Fibroblast of lung (primary cell): ENCODE measurements at regions not wholly inside any gene's neighbourhood (a gene's known extent, or its start where the extent isn't known, plus 50 kb on each side); places are given as distances from the start of the nearest gene placed in this dataset.

ENCODE experiments used
- DNase-seq, 2 donors: peaks; one replicate each; pipeline versions ENCODE4 v3.0.0 to v3.0.0-alpha.2; 2010; ENCODE audit warnings: low read depth in 2 of 2
- H2AFZ ChIP-seq: 2 replicates; pipeline ENCODE4 v1.5.1; 2012; ENCODE audit warnings: low read length, control low read depth, inconsistent platforms
- H3K27ac ChIP-seq: 2 replicates; pipeline ENCODE4 v1.5.1; 2011; ENCODE audit warnings: low read length, control low read depth; ENCODE audit not compliant: insufficient read depth
- H3K27me3 ChIP-seq: 2 replicates; pipeline ENCODE4 v1.5.1; 2011; ENCODE audit warnings: mild to moderate bottlenecking, low read length; ENCODE audit not compliant: control insufficient read depth, insufficient read depth
- H3K36me3 ChIP-seq: 2 replicates; pipeline ENCODE4 v1.5.1; 2011; ENCODE audit warnings: low read length; ENCODE audit not compliant: control insufficient read depth, insufficient read depth
- H3K4me1 ChIP-seq: 2 replicates; pipeline ENCODE4 v1.5.1; 2011; ENCODE audit warnings: low read length; ENCODE audit not compliant: control insufficient read depth, insufficient read depth; ENCODE audit errors: extremely low read depth
- H3K4me2 ChIP-seq: 2 replicates; pipeline ENCODE4 v1.5.1; 2011; ENCODE audit warnings: low read length, control low read depth; ENCODE audit not compliant: insufficient read depth; ENCODE audit errors: extremely low read depth
- H3K4me3 ChIP-seq, 4 experiments: fragments of 200-600 bp in 1 of 4; sonication (generic) in 1 of 4; replicated peaks in 1 of 4; 2 replicates each; pipeline ENCODE4 v1.5.1; 2011 to 2016; ENCODE audit warnings: low read length in 4 of 4, low read depth in 3 of 4, mild to moderate bottlenecking in 3 of 4, control low read depth in 2 of 4, inconsistent platforms in 1 of 4, mixed read lengths in 1 of 4; ENCODE audit not compliant: insufficient read depth in 1 of 4; ENCODE audit errors: control extremely low read depth in 1 of 4
- H3K79me2 ChIP-seq: 2 replicates; pipeline ENCODE4 v1.5.1; 2012; ENCODE audit warnings: mild to moderate bottlenecking, low read length, inconsistent platforms; ENCODE audit not compliant: control insufficient read depth, insufficient read depth
- H3K9ac ChIP-seq: 2 replicates; pipeline ENCODE4 v1.5.1; 2011; ENCODE audit warnings: mild to moderate bottlenecking, low read length, control low read depth; ENCODE audit not compliant: insufficient read depth
- H3K9me3 ChIP-seq: 2 replicates; pipeline ENCODE4 v1.5.1; 2012; ENCODE audit warnings: low read depth, low read length; ENCODE audit not compliant: control insufficient read depth, insufficient read depth
- H4K20me1 ChIP-seq: 2 replicates; pipeline ENCODE4 v1.5.1; 2011; ENCODE audit warnings: low read length; ENCODE audit not compliant: control insufficient read depth, insufficient read depth; ENCODE audit errors: extremely low read depth
- CTCF ChIP-seq, 2 donors: IDR thresholded peaks in 1 of 2; conservative IDR thresholded peaks in 1 of 2; 1 replicate in 1 of 2; 2 replicates in 1 of 2; pipeline ENCODE4 v1.5.1; 2011 to 2012; ENCODE audit warnings: low read length in 2 of 2, control low read depth in 1 of 2, inconsistent platforms in 1 of 2, low read depth in 1 of 2, mild to moderate bottlenecking in 1 of 2
- EZH2 ChIP-seq: IDR thresholded peaks from 2 replicates; pipeline ENCODE4 v1.5.1; 2012; ENCODE audit warnings: low read length, control low read depth, mild to moderate bottlenecking; ENCODE audit errors: missing control alignments

GRCh38 chr6:9121549-9121948 lies 686.2 kb upstream of the SLC35B3 start:
- TF ChIP-seq CTCF (conservative IDR thresholded peaks at IDR 0.05 in 1 of 2, IDR thresholded peaks at IDR 0.05 in 1 of 2; ENCODE audit: low read depth in 1 of 2, low read length in 2 of 2) (no peak), EZH2 (no peak)
- peak; percentile 33 to 76 for DNase-seq
- Histone ChIP-seq H3K4me2 (no peak overlapping the region), H3K27me3 (no peaks in the 10 kb centered on the region), H3K9ac (no peak overlapping the region), H3K4me3 (no peak overlapping the region), H3K27ac (no peak overlapping the region), H3K79me2 (no peaks in the 10 kb centered on the region), H3K9me3 (no peaks in the 10 kb centered on the region), H3K4me1 (no peaks in the 10 kb centered on the region), H2AFZ (no peak overlapping the region), H3K36me3 (no peaks in the 10 kb centered on the region), H4K20me1 (no peaks in the 10 kb centered on the region)

GRCh38 chr6:9116026-9116425 lies 680.7 kb upstream of the SLC35B3 start:
- Histone ChIP-seq H2AFZ (peak overlapping the region; percentile 62), H3K4me3 (no peak overlapping the region), H3K4me1 (no peaks in the 10 kb centered on the region), H3K4me2 (peak overlapping the region; percentile 72), H3K36me3 (no peaks in the 10 kb centered on the region), H4K20me1 (no peaks in the 10 kb centered on the region), H3K9ac (no peak overlapping the region), H3K9me3 (no peaks in the 10 kb centered on the region), H3K27ac (peak overlapping the region; percentile 48), H3K79me2 (no peaks in the 10 kb centered on the region), H3K27me3 (no peaks in the 10 kb centered on the region)
- TF ChIP-seq EZH2: no peak
- TF ChIP-seq CTCF (conservative IDR thresholded peaks at IDR 0.05 in 1 of 2, IDR thresholded peaks at IDR 0.05 in 1 of 2; ENCODE audit: low read depth in 1 of 2, low read length in 2 of 2): no peak
- DNase-seq: peak; percentile 59 to 75

- no peak for DNase-seq
- TF ChIP-seq EZH2 (no peak), CTCF (conservative IDR thresholded peaks at IDR 0.05 in 1 of 2, IDR thresholded peaks at IDR 0.05 in 1 of 2; ENCODE audit: low read depth in 1 of 2, low read length in 2 of 2) (no peak)
- H3K4me2 ChIP-seq: no peak overlapping the region
These were observed 677.2 kb upstream of the SLC35B3 start for GRCh38 chr6:9112544-9112943.

More at GRCh38 chr6:9112544-9112943, 677.2 kb upstream of the SLC35B3 start:
- no peak overlapping the region for H2AFZ ChIP-seq
- H3K9ac ChIP-seq: no peak overlapping the region
- H3K27me3 ChIP-seq: no peaks in the 10 kb centered on the region
- H3K9me3 ChIP-seq: no peaks in the 10 kb centered on the region
- H3K4me1 ChIP-seq: no peaks in the 10 kb centered on the region
- H4K20me1 ChIP-seq: no peaks in the 10 kb centered on the region
- no peak overlapping the region for H3K4me3 ChIP-seq
- no peaks in the 10 kb centered on the region for H3K36me3 ChIP-seq
- H3K79me2 ChIP-seq: no peaks in the 10 kb centered on the region
- H3K27ac ChIP-seq: no peak overlapping the region
